Body of pancreas (tissue), 4 donors: ENCODE measurements at regions not wholly inside any gene's neighbourhood (a gene's known extent, or its start where the extent isn't known, plus 50 kb on each side); places are given as distances from the start of the nearest gene placed in this dataset.

Experiments used
- POLR2A ChIP-seq, 3 donors: fragments of 450-650 bp; IDR thresholded peaks; one replicate each; pipeline ENCODE4 v1.6.1; 2016; ENCODE audit warnings: antibody characterized with exemption in 3 of 3, mild to moderate bottlenecking in 2 of 3
- TF ChIP-seq, protein P1 (sequence below), 7 experiments: fragments of 450-650 bp in 4 of 7; fragments of 200-600 bp in 3 of 7; sonication (generic) in 3 of 7; IDR thresholded peaks; one replicate each; pipeline ENCODE4 v1.5.1; 2016 to 2019; ENCODE audit warnings: antibody characterized with exemption in 7 of 7

DNA sequence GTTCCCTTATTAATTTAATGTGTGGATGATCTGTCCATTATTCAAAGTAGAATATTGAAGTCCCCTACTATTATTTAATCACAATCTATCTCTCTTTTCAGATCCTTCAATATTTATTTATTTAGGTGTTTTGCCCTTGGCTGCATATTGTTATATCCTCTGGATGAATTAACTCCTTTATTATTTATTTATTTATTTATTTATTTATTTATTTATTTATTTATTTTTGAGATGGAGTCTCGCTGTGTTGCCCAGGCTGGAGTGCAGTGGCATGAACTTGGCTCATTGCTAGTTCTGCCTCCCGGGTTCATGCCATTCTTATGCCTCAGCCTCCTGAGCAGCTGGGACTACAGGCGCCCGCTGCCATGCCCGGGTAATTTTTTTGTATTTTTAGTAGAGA lies 776.6 kb upstream of the NXPH2 start:
- TF ChIP-seq, protein P1, sequence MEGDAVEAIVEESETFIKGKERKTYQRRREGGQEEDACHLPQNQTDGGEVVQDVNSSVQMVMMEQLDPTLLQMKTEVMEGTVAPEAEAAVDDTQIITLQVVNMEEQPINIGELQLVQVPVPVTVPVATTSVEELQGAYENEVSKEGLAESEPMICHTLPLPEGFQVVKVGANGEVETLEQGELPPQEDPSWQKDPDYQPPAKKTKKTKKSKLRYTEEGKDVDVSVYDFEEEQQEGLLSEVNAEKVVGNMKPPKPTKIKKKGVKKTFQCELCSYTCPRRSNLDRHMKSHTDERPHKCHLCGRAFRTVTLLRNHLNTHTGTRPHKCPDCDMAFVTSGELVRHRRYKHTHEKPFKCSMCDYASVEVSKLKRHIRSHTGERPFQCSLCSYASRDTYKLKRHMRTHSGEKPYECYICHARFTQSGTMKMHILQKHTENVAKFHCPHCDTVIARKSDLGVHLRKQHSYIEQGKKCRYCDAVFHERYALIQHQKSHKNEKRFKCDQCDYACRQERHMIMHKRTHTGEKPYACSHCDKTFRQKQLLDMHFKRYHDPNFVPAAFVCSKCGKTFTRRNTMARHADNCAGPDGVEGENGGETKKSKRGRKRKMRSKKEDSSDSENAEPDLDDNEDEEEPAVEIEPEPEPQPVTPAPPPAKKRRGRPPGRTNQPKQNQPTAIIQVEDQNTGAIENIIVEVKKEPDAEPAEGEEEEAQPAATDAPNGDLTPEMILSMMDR (IDR thresholded peaks at IDR 0.05), result no peak
- no peak for TF ChIP-seq POLR2A (IDR thresholded peaks at IDR 0.05)
